ENCODE measurements at regions not wholly inside any gene's neighbourhood (a gene's known extent, or its start where the extent isn't known, plus 50 kb on each side); places are given as distances from the start of the nearest gene placed in this dataset.

DNA sequence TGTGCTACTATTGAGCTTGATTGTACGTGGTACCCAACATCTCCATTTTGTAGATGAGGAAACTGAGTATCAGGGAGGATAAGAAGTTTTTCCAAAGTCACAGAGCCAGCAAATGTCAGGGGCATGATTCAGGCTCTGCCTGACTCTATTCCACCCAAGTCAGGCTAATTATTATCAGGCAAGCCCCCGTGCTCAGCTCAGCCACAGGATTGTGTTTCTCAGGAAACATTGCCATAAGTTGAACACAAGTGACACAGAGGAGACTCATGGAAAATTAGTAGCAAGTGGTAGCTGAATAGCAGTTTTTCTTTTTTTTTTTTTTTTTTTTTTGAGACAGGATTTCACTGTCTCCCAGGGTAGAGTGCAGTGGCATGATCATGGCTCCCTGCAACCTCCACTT lies 260.5 kb downstream of the C1D start:
- Histone ChIP-seq H3K27ac (no peak overlapping the region), H3K9ac (ENCODE audit: insufficient read length) (no peak overlapping the region), H3K36me3 (ENCODE audit: insufficient read depth, low read length) (no peaks in the 10 kb centered on the region), H3K9me3 (ENCODE audit: low read depth, low read length) (no peaks in the 10 kb centered on the region), H3K4me3 (no peak overlapping the region)
- TF ChIP-seq FOXP2 (optimal IDR thresholded peaks at IDR 0.05; ENCODE audit: control extremely low read depth, extremely low read length, insufficient read depth) (no peak), EZH2 (IDR thresholded peaks at IDR 0.05) (no peak), POLR2AphosphoS5 (IDR thresholded peaks at IDR 0.05; ENCODE audit: borderline replicate concordance, low read depth, low read length) (no peak)
- DNase-seq (ENCODE audit: low read depth, low spot score), result no peak

DNA sequence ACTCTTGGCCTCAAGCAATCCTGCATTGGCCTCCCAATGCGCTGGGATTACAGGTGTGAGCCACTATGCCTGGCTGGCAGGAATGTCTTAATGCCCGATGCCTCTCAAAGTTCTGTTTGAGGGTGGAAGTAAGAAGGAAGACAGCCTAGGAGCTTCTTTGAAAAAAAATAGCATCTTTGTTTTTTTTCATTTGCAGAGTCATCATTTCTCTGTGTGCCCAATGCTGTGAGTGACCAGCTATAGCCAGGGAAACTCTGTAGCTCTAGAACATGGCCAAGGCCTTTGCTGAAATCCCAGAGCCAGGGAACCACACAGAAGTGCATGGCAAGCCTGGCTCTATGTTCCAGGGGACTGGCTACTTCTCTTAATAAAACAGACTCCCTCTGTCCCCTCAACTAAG lies 260.0 kb downstream of the C1D start:
- H3K27ac ChIP-seq, result no peak overlapping the region
- no peak overlapping the region for H3K4me3 ChIP-seq
- TF ChIP-seq POLR2AphosphoS5 (IDR thresholded peaks at IDR 0.05; ENCODE audit: borderline replicate concordance, low read depth, low read length) (no peak), FOXP2 (optimal IDR thresholded peaks at IDR 0.05; ENCODE audit: control extremely low read depth, extremely low read length, insufficient read depth) (no peak), EZH2 (IDR thresholded peaks at IDR 0.05) (no peak)
- no peaks in the 10 kb centered on the region for H3K36me3 ChIP-seq (ENCODE audit: insufficient read depth, low read length)
- H3K9me3 ChIP-seq (ENCODE audit: low read depth, low read length), result no peaks in the 10 kb centered on the region
- no peak for DNase-seq (ENCODE audit: low read depth, low spot score)
- no peak overlapping the region for H3K9ac ChIP-seq (ENCODE audit: insufficient read length)

DNA sequence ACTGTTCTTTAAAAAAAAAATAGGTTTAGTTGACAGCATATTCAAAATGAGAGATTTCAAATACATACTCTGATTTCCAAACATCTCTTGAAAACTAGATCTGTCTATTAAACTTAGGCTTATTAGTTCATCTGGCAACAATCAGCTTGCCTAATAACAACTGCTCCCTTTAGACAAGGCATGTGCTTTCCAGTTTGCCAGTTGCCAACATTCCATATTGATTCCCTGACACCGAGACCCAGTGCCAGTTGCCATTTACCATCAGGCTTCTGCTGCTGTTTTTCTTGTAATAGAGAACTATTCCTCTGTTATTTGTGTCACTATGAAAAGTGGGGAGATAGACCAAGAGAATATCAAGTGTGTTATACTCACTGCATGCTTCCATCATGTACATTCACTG lies 256.0 kb downstream of the C1D start:
- Histone ChIP-seq H3K4me3 (no peak overlapping the region), H3K36me3 (ENCODE audit: insufficient read depth, low read length) (no peaks in the 10 kb centered on the region), H3K27ac (no peak overlapping the region), H3K9ac (ENCODE audit: insufficient read length) (no peak overlapping the region), H3K9me3 (ENCODE audit: low read depth, low read length) (no peaks in the 10 kb centered on the region)
- TF ChIP-seq FOXP2 (optimal IDR thresholded peaks at IDR 0.05; ENCODE audit: control extremely low read depth, extremely low read length, insufficient read depth) (no peak), EZH2 (IDR thresholded peaks at IDR 0.05) (no peak), POLR2AphosphoS5 (IDR thresholded peaks at IDR 0.05; ENCODE audit: borderline replicate concordance, low read depth, low read length) (no peak)
- DNase-seq (ENCODE audit: low read depth, low spot score), result no peak

DNA sequence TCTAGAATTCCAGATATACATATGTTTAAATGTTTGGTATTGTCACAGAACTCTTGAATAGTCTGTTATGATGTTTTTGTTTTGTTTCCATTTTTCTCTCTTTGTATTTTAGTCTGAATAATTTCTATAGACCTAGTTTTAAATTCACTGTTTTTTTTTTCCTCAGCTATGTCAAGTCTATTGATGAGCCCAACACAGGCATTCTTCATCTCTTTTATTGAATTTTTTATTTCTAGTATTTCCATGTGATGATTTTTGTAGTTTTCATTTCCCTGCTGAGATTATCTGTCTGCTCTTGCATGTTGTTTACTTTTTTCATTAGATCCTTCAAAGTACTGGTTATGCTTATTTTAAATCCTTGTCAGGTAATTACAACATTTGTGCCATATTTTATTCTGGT lies 254.7 kb downstream of the C1D start:
- H3K4me3 ChIP-seq, result no peak overlapping the region
- H3K27ac ChIP-seq, result no peak overlapping the region
- H3K9ac ChIP-seq (ENCODE audit: insufficient read length), result no peak overlapping the region
- TF ChIP-seq POLR2AphosphoS5 (IDR thresholded peaks at IDR 0.05; ENCODE audit: borderline replicate concordance, low read depth, low read length) (no peak), EZH2 (IDR thresholded peaks at IDR 0.05) (no peak), FOXP2 (optimal IDR thresholded peaks at IDR 0.05; ENCODE audit: control extremely low read depth, extremely low read length, insufficient read depth) (no peak)
- H3K9me3 ChIP-seq (ENCODE audit: low read depth, low read length), result no peaks in the 10 kb centered on the region
- H3K36me3 ChIP-seq (ENCODE audit: insufficient read depth, low read length), result no peaks in the 10 kb centered on the region
- DNase-seq (ENCODE audit: low read depth, low spot score), result no peak

DNA sequence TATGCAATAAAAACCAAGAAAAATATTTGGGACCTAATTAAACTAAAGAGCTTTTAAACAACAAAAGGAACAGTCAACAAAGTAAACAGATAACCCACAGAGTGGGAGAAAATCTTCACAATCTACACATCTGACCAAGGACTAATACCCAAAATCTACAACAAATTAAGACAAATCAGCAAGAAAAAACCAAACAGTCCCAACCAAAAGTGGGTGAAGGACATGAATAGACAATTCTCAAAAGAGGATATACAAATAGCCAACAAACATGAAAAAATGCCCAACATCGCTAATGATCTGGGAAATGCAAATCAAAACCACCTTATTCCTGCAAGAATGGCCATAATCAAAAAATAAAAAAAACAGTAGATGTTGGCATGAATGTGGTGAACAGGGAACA lies 250.1 kb downstream of the C1D start:
- Histone ChIP-seq H3K36me3 (ENCODE audit: insufficient read depth, low read length) (no peaks in the 10 kb centered on the region), H3K27ac (no peak overlapping the region), H3K4me3 (no peak overlapping the region), H3K9ac (ENCODE audit: insufficient read length) (no peak overlapping the region), H3K9me3 (ENCODE audit: low read depth, low read length) (no peaks in the 10 kb centered on the region)
- DNase-seq (ENCODE audit: low read depth, low spot score), result no peak
- no peak for TF ChIP-seq POLR2AphosphoS5 (IDR thresholded peaks at IDR 0.05; ENCODE audit: borderline replicate concordance, low read depth, low read length)
- TF ChIP-seq FOXP2 (optimal IDR thresholded peaks at IDR 0.05; ENCODE audit: control extremely low read depth, extremely low read length, insufficient read depth), result no peak
- no peak for TF ChIP-seq EZH2 (IDR thresholded peaks at IDR 0.05)

DNA sequence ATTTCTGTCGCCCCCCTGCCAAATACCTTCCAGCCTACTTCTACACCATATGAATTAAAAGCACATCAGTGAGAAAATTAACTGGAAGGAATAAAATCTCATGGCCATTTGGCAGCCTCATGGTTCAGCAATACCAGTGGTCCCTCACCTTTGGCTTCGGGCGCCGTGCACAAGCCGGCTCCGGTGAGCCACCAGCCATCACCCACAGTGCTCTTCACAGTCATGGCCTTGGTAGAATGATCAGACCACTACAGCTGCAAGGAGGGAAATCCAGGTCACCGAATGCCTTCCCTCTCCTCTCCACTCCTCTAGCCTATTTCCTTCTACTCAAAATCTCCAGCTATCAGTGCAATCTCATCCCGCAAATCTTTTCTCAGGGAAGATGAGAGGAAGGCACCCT lies 239.1 kb downstream of the C1D start:
- Histone ChIP-seq H3K36me3 (ENCODE audit: insufficient read depth, low read length) (no peaks in the 10 kb centered on the region), H3K9me3 (ENCODE audit: low read depth, low read length) (no peaks in the 10 kb centered on the region), H3K9ac (ENCODE audit: insufficient read length) (no peak overlapping the region), H3K4me3 (no peak overlapping the region), H3K27ac (no peak overlapping the region)
- no peak for DNase-seq (ENCODE audit: low read depth, low spot score)
- TF ChIP-seq POLR2AphosphoS5 (IDR thresholded peaks at IDR 0.05; ENCODE audit: borderline replicate concordance, low read depth, low read length) (no peak), EZH2 (IDR thresholded peaks at IDR 0.05) (no peak), FOXP2 (optimal IDR thresholded peaks at IDR 0.05; ENCODE audit: control extremely low read depth, extremely low read length, insufficient read depth) (no peak)

DNA sequence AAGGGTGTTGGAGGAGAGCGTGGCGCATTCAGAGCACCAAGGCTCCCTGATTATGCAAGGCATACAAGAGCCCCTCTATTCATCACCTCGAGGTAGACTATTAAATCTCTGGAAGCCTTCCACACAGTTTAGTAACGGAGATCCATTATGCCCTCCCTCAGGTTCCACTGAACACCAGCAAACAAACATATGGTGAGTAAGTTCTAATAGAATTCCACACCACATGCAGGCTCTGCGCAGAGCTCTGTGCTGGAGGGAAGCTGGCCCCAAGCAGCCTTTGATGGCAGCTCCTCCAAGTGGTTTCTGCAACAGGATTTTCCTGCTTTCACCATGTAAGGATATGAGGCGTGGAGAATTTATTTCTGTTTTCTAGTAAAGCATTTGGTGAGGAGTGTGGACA lies 238.6 kb downstream of the C1D start:
- no peak overlapping the region for H3K4me3 ChIP-seq

GRCh38 chr2:67825476-67825875 lies 237.3 kb downstream of the C1D start:
- Histone ChIP-seq H3K36me3 (ENCODE audit: insufficient read depth, low read length) (no peaks in the 10 kb centered on the region), H3K4me3 (no peak overlapping the region), H3K9me3 (ENCODE audit: low read depth, low read length) (no peaks in the 10 kb centered on the region), H3K9ac (ENCODE audit: insufficient read length) (no peak overlapping the region), H3K27ac (peak overlapping the region; percentile 61; the same call in 1 of the 2 replicates)
- no peak for DNase-seq (ENCODE audit: low read depth, low spot score)
- TF ChIP-seq EZH2 (IDR thresholded peaks at IDR 0.05) (no peak), FOXP2 (optimal IDR thresholded peaks at IDR 0.05; ENCODE audit: control extremely low read depth, extremely low read length, insufficient read depth) (no peak), POLR2AphosphoS5 (IDR thresholded peaks at IDR 0.05; ENCODE audit: borderline replicate concordance, low read depth, low read length) (no peak)

More for the DNA sequence above, 238.6 kb downstream of the C1D start:
- H3K27ac ChIP-seq, result peak overlapping the region; percentile 54; the same call in 1 of the 2 replicates
- no peak for DNase-seq (ENCODE audit: low read depth, low spot score)
- no peaks in the 10 kb centered on the region for H3K9me3 ChIP-seq (ENCODE audit: low read depth, low read length)
- no peaks in the 10 kb centered on the region for H3K36me3 ChIP-seq (ENCODE audit: insufficient read depth, low read length)
- TF ChIP-seq FOXP2 (optimal IDR thresholded peaks at IDR 0.05; ENCODE audit: control extremely low read depth, extremely low read length, insufficient read depth) (no peak), EZH2 (IDR thresholded peaks at IDR 0.05) (no peak), POLR2AphosphoS5 (IDR thresholded peaks at IDR 0.05; ENCODE audit: borderline replicate concordance, low read depth, low read length) (no peak)
- no peak overlapping the region for H3K9ac ChIP-seq (ENCODE audit: insufficient read length)

- H3K27ac ChIP-seq, result no peak overlapping the region
- no peak overlapping the region for H3K9ac ChIP-seq (ENCODE audit: insufficient read length)
- no peaks in the 10 kb centered on the region for H3K36me3 ChIP-seq (ENCODE audit: insufficient read depth, low read length)
- no peak for TF ChIP-seq EZH2 (IDR thresholded peaks at IDR 0.05)
- no peak for TF ChIP-seq FOXP2 (optimal IDR thresholded peaks at IDR 0.05; ENCODE audit: control extremely low read depth, extremely low read length, insufficient read depth)
- no peak for TF ChIP-seq POLR2AphosphoS5 (IDR thresholded peaks at IDR 0.05; ENCODE audit: borderline replicate concordance, low read depth, low read length)
- H3K4me3 ChIP-seq, result no peak overlapping the region
- H3K9me3 ChIP-seq (ENCODE audit: low read depth, low read length), result no peaks in the 10 kb centered on the region
- no peak for DNase-seq (ENCODE audit: low read depth, low spot score)
Observed at GRCh38 chr2:67828066-67828465, 234.7 kb downstream of the C1D start.

Measured in SK-N-MC (cell line).